Loucy (cell line): ENCODE measurements at regions not wholly inside any gene's neighbourhood (a gene's known extent, or its start where the extent isn't known, plus 50 kb on each side); places are given as distances from the start of the nearest gene placed in this dataset.

Experiments
- H2AFZ ChIP-seq: fragments of 200-600 bp; sonication (generic); 2 replicates; pipeline ENCODE4 v1.6.0; 2016; ENCODE audit warnings: antibody characterized with exemption, mild to moderate bottlenecking, low read length, moderate library complexity
- H3F3A ChIP-seq: fragments of 200-600 bp; 2 replicates; pipeline ENCODE4 v1.6.0; 2016; ENCODE audit warnings: antibody characterized with exemption, low read depth, mild to moderate bottlenecking
- H3K27me3 ChIP-seq: fragments of 200-600 bp; sonication (generic); 2 replicates; pipeline ENCODE4 v1.6.1; 2014; ENCODE audit warnings: low read length, mild to moderate bottlenecking; ENCODE audit not compliant: insufficient read depth, poor library complexity, severe bottlenecking
- H3K36me3 ChIP-seq: fragments of 200-600 bp; sonication (generic); 2 replicates; pipeline ENCODE4 v1.6.1; 2016; ENCODE audit warnings: low read length; ENCODE audit not compliant: insufficient read depth
- H3K4me1 ChIP-seq: fragments of 200-600 bp; sonication (generic); 2 replicates; pipeline ENCODE4 v1.5.1; 2014; ENCODE audit warnings: low read length, mild to moderate bottlenecking; ENCODE audit not compliant: insufficient read depth, poor library complexity, severe bottlenecking
- H3K4me2 ChIP-seq: fragments of 200-600 bp; sonication (generic); 2 replicates; pipeline ENCODE4 v1.6.0; 2014; ENCODE audit warnings: antibody characterized with exemption, low read length, low read depth, mild to moderate bottlenecking; ENCODE audit not compliant: poor library complexity, severe bottlenecking
- H3K4me3 ChIP-seq: fragments of 200-600 bp; sonication (generic); 2 replicates; pipeline ENCODE4 v1.5.1; 2014; ENCODE audit warnings: low read length, mild to moderate bottlenecking, mixed read lengths; ENCODE audit not compliant: poor library complexity, severe bottlenecking
- H3K79me2 ChIP-seq: fragments of 200-600 bp; sonication (generic); 2 replicates; pipeline ENCODE4 v1.6.1; 2014; ENCODE audit warnings: low read length; ENCODE audit not compliant: insufficient read depth
- H3K9ac ChIP-seq: fragments of 200-600 bp; sonication (generic); 2 replicates; pipeline ENCODE4 v1.6.0; 2014; ENCODE audit warnings: mild to moderate bottlenecking, low read depth, low read length, moderate library complexity; ENCODE audit not compliant: poor library complexity, severe bottlenecking
- H3K9me2 ChIP-seq: fragments of 200-600 bp; sonication (generic); replicated peaks from 2 replicates; pipeline ENCODE4 v1.6.1; 2016; ENCODE audit warnings: low read depth, low read length, mixed read lengths
- H3K9me3 ChIP-seq: fragments of 200-600 bp; sonication (generic); 2 replicates; pipeline ENCODE4 v1.6.1; 2014; ENCODE audit warnings: mild to moderate bottlenecking, antibody characterized with exemption, low read length, low read depth; ENCODE audit not compliant: insufficient read depth
- H4K20me1 ChIP-seq: fragments of 200-600 bp; sonication (generic); 2 replicates; pipeline ENCODE4 v1.6.0; 2014; ENCODE audit warnings: antibody characterized with exemption, low read length, mild to moderate bottlenecking; ENCODE audit not compliant: insufficient read depth, poor library complexity, severe bottlenecking
- EZH2phosphoT487 ChIP-seq: fragments of 200-600 bp; IDR thresholded peaks from 2 replicates; pipeline ENCODE4 v1.6.1; 2018; ENCODE audit warnings: antibody characterized with exemption, mild to moderate bottlenecking, moderate library complexity, borderline replicate concordance
- TF ChIP-seq, protein P1 (sequence below): fragments of 200-600 bp; sonication (generic); conservative IDR thresholded peaks from 2 replicates; pipeline ENCODE4 v1.5.1; 2014; ENCODE audit warnings: mild to moderate bottlenecking, antibody characterized with exemption, low read length

DNA sequence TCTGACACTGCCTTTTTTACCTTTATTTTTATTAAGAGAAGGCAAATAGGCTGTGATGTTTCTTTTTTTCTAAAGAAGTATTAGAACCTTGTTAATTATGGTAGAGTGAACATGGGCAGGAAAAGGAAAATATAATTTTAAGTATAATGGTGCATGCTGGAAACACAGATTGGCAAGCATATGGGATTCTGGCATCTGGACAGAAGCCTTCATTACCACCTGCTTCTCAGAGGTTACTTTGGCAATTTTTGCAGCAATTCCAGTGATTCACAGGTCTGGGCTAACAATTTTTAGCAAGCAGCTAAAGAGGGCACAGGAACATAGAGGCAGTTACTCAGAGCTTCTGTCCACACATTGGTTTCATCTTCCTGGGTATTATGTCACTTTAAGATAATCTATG is 258.3 kb downstream of the DIPK2A start:
- TF ChIP-seq, protein P1, sequence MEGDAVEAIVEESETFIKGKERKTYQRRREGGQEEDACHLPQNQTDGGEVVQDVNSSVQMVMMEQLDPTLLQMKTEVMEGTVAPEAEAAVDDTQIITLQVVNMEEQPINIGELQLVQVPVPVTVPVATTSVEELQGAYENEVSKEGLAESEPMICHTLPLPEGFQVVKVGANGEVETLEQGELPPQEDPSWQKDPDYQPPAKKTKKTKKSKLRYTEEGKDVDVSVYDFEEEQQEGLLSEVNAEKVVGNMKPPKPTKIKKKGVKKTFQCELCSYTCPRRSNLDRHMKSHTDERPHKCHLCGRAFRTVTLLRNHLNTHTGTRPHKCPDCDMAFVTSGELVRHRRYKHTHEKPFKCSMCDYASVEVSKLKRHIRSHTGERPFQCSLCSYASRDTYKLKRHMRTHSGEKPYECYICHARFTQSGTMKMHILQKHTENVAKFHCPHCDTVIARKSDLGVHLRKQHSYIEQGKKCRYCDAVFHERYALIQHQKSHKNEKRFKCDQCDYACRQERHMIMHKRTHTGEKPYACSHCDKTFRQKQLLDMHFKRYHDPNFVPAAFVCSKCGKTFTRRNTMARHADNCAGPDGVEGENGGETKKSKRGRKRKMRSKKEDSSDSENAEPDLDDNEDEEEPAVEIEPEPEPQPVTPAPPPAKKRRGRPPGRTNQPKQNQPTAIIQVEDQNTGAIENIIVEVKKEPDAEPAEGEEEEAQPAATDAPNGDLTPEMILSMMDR: no peak
- no peak for TF ChIP-seq EZH2phosphoT487
- Histone ChIP-seq H3F3A (no peaks in the 10 kb centered on the region), H3K79me2 (no peaks in the 10 kb centered on the region), H4K20me1 (no peaks in the 10 kb centered on the region), H3K4me1 (no peaks in the 10 kb centered on the region), H3K4me2 (no peak overlapping the region), H3K9me3 (no peaks in the 10 kb centered on the region), H2AFZ (no peak overlapping the region), H3K9ac (no peak overlapping the region), H3K36me3 (no peaks in the 10 kb centered on the region), H3K9me2 (no peaks in the 10 kb centered on the region), H3K4me3 (no peak overlapping the region), H3K27me3 (no peaks in the 10 kb centered on the region)

DNA sequence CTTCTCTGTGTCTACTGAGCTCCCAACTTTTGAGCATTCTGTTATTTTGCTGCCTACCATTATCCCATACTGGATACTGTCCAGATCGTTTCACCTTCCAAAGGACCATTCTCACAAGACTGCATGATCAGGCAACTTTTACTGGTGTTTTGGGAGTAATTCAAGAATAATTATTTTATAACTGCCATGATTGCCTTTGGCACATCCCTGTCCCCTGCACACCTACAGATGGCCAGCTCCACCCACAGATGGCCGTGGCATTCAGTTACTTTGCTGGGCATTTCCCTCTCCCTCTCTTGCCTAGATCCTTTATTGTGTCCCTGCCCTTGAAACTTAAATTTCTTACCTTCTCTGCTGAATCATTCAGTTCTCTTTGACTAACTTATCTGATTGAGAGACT is 263.9 kb downstream of the DIPK2A start:
- no peak overlapping the region for H3K4me2 ChIP-seq
- H3K4me1 ChIP-seq: no peaks in the 10 kb centered on the region
- H3K9me3 ChIP-seq: no peaks in the 10 kb centered on the region
- H3F3A ChIP-seq: no peaks in the 10 kb centered on the region
- no peak overlapping the region for H3K9ac ChIP-seq
- no peak overlapping the region for H2AFZ ChIP-seq
- TF ChIP-seq EZH2phosphoT487: no peak
- TF ChIP-seq, protein P1: no peak
- H3K36me3 ChIP-seq: no peaks in the 10 kb centered on the region
- no peaks in the 10 kb centered on the region for H3K79me2 ChIP-seq
- H4K20me1 ChIP-seq: no peaks in the 10 kb centered on the region
- H3K4me3 ChIP-seq: no peak overlapping the region
- no peaks in the 10 kb centered on the region for H3K27me3 ChIP-seq
- H3K9me2 ChIP-seq: no peaks in the 10 kb centered on the region

DNA sequence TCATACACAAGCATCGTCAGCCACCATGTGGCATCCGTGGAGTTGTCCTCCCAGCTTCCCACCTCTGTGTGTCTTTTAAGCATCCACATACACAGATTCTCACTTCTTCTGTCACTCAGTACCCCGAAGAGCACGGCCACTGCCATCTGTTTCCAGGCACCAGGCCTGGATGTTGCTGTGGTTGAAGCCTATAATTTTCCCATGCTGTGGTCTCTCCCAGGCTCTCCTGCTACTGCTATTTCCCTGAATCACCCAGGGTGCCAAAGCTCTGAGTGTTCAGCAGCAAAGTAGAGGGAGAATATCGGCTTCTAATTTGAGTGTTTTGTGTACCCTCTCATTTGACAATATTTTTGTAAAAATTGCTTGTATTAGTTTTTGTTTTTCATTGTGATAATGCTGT is 265.7 kb downstream of the DIPK2A start:
- TF ChIP-seq EZH2phosphoT487: no peak
- TF ChIP-seq, protein P1: no peak
- H3K4me2 ChIP-seq: no peak overlapping the region
- no peaks in the 10 kb centered on the region for H3K79me2 ChIP-seq
- no peaks in the 10 kb centered on the region for H3K27me3 ChIP-seq
- no peaks in the 10 kb centered on the region for H3K9me3 ChIP-seq
- no peaks in the 10 kb centered on the region for H3K4me1 ChIP-seq
- no peak overlapping the region for H2AFZ ChIP-seq
- no peaks in the 10 kb centered on the region for H3F3A ChIP-seq
- no peak overlapping the region for H3K4me3 ChIP-seq
- no peaks in the 10 kb centered on the region for H4K20me1 ChIP-seq
- H3K9ac ChIP-seq: no peak overlapping the region
- H3K9me2 ChIP-seq: no peaks in the 10 kb centered on the region
- H3K36me3 ChIP-seq: no peaks in the 10 kb centered on the region
